ENCODE measurements at regions not wholly inside any gene's neighbourhood (a gene's known extent, or its start where the extent isn't known, plus 50 kb on each side); places are given as distances from the start of the nearest gene placed in this dataset.

DNA sequence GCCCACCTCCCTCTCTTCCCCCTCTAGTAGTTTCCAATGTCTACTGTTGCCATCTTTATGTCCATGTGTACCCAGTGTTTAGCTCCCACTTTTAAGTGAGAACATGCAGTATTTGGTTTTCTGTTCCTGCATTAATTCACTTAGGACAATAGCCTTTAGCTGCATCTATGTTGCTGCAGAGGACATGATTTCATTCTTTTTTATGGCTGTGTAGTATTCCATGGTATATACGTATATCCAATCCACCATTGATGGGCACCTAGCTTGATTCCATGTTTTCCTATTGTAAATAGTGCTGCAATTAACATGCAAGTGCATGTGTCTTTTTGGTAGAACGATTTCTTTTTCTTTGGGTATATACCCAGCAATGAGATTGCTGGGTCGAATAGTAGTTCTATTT, 170.4 kb downstream of the NOC3L start:
- DNase-seq (ENCODE audit: low read depth in 2 of 2), result no peak

DNA sequence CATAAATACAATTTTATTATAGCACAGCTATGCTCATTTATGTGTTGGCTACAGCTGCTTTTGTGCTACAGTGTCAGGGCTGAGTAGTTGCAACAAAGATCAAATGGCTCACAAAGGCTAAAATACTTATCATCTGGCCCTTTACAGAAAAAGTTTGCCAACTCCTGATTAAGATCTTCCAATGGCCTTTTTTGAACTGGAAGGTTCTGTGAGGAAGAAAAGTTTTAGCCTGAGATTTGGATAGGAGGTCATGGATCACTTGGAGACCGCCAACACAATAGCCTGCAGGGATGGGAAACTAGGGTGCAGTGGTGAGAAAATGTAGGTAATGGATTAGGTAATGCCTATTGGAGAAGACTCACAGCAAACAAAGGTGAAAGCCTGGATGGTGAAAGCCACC, 169.8 kb downstream of the NOC3L start:
- no peak for DNase-seq (ENCODE audit: low read depth in 2 of 2)

- no peak for DNase-seq (ENCODE audit: low read depth in 2 of 2)
These were observed 169.2 kb downstream of the NOC3L start for GRCh38 chr10:94193466-94193924.

DNA sequence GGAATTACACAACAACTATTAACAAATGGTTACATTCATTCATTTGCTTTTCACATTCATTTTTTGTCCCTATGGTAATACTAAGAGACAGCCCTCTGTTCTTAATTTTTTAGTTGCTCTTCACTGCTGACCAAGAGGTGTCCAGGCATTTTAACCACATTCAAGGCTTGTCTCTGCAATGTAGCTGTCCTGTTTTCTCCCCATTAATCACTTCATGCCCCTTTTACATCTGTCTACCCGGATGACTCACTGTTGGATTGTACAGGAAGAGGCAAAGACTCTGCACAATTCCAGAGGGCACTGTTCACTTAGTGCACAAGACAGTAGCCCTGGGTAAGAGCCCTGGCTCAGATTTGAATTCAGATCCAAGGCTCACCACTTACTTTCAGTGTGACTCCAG, 168.5 kb downstream of the NOC3L start:
- DNase-seq (ENCODE audit: low read depth in 2 of 2), result no peak

- no peak for DNase-seq (ENCODE audit: low read depth in 2 of 2)
These were observed 165.5 kb downstream of the NOC3L start for GRCh38 chr10:94197241-94197640.

GRCh38 chr10:94198324-94198723, 164.4 kb downstream of the NOC3L start:
- no peak for DNase-seq (ENCODE audit: low read depth in 2 of 2)

DNA sequence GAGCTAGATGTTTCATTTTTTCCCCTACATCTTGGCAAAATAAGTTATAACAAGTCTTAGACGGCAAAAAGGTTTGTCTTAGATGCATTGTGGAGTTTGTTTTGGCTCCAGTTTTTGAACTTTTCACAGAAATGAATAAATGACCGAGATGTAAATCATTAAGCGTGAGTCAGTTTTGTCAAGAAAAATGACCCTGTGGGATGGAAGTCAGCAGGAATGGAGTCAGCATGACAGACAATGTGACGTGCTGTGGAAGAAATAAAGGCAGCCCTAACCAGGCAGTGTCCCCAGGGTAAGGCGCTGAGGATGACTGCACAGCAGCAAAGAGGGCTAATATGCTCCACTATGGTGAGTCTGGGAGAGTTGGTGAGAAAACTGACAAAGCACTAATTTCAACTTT, 163.2 kb downstream of the NOC3L start:
- DNase-seq (ENCODE audit: low read depth in 2 of 2), result no peak

DNA sequence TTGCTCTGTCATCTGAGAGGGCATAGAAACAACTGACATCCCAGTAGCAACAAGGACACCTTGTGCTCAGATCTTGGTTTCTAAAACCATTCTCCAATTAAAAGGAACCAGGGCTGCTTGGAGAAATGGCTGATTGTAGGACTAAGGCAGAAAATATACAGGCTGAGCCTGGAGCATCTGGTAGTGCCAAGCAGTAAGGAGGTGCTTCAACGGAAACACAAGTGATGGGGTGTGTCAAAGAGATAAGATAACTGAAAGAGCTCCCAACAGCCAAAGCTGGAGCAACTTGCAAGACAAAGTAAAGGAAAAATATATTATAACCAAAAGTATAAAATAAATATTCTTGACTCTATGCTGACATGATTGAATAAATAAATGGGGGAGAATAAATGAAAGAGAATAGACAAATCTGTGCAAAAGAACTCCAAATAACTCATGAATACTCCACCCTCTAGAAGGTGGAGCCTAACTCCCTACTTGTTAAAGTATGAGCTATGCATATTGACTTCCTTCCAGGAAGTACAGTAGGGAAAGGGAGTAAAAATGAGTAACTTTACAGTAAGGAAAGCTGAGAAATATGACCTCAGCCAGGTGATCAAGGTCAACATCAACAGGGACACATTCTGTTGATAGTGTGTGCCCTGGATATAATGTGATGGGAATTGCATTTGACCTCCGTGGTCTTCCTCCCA, 162.4 kb downstream of the NOC3L start:
- no peak for DNase-seq (ENCODE audit: low read depth in 2 of 2)

GRCh38 chr10:94205396-94205831, 157.3 kb downstream of the NOC3L start:
- no peak for DNase-seq (ENCODE audit: low read depth in 2 of 2)

GRCh38 chr10:94206176-94206575, 156.6 kb downstream of the NOC3L start:
- no peak for DNase-seq (ENCODE audit: low read depth in 2 of 2)

GRCh38 chr10:94208315-94208714, 154.4 kb downstream of the NOC3L start:
- DNase-seq (ENCODE audit: low read depth in 2 of 2), result no peak

GRCh38 chr10:94210440-94211168, 152.1 kb downstream of the NOC3L start:
- DNase-seq (ENCODE audit: low read depth in 2 of 2), result no peak

DNA sequence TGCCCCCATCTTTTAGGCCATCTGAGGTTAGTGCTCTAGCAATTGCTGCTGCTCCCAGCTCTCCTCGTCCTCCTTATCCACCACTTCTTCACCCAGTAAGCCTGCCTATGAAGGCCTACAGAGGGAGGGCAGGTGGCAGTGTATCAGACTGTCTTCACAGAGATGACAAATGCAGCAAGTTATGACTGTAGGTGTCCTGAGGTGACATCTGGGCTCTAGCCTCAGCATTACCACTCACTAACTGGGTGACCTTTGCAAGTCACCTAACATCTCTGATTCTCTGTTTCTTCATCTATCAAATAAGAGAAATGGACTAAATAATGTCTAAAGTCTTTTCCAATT, 151.6 kb downstream of the NOC3L start:
- no peak for DNase-seq (ENCODE audit: low read depth in 2 of 2)

GRCh38 chr10:94213001-94213530, 149.7 kb downstream of the NOC3L start:
- DNase-seq (ENCODE audit: low read depth in 2 of 2), result no peak

GRCh38 chr10:94213980-94214379, 148.8 kb downstream of the NOC3L start:
- DNase-seq (ENCODE audit: low read depth in 2 of 2), result no peak

GRCh38 chr10:94214481-94214893, 148.3 kb downstream of the NOC3L start:
- no peak for DNase-seq (ENCODE audit: low read depth in 2 of 2)

DNA sequence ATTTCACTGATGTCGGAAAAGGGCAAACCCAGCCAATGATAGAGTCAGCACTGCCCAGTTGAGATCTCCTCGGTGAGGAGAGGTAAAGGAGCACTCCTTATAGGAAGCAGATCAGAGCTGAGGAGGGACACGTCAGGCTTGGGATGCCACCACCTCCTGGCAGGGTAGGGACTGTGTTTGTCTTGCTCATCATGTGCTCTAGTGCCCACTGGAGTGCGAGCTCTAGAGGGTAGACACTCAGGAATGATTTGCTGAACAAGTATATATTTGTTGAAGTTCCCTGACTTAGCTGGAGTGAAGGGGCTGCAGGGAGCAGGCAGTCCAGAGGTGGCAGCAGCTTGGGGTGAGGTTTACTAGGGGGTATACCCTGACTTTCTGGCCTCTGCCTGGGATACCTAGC, 146.5 kb downstream of the NOC3L start:
- no peak for DNase-seq (ENCODE audit: low read depth in 2 of 2)

GRCh38 chr10:94217411-94217810, 145.3 kb downstream of the NOC3L start:
- DNase-seq (ENCODE audit: low read depth in 2 of 2), result no peak

GRCh38 chr10:94218493-94219183, 144.1 kb downstream of the NOC3L start:
- no peak for DNase-seq (ENCODE audit: low read depth in 2 of 2)

GRCh38 chr10:94219829-94220228, 142.9 kb downstream of the NOC3L start:
- DNase-seq (ENCODE audit: low read depth in 2 of 2), result no peak

DNA sequence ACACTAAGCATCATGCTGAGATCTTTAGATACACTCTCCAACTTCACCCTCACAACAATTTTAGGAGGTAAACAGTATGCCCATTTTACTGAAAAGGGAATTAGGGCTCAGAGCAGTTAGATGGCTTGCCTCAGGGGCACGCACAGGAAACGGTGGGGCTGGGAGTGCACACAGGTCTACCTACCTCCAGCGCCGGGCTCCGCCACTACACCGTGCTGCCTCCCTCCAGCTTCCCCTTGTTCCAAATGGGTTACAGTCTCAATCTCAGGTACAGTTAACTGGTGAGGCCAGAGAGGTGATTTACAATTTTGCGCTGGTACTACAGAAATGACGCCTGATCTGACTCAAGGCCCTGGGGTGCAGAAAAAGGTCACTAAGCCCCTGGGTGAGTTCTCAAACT, 142.0 kb downstream of the NOC3L start:
- no peak for DNase-seq (ENCODE audit: low read depth in 2 of 2)

DNA sequence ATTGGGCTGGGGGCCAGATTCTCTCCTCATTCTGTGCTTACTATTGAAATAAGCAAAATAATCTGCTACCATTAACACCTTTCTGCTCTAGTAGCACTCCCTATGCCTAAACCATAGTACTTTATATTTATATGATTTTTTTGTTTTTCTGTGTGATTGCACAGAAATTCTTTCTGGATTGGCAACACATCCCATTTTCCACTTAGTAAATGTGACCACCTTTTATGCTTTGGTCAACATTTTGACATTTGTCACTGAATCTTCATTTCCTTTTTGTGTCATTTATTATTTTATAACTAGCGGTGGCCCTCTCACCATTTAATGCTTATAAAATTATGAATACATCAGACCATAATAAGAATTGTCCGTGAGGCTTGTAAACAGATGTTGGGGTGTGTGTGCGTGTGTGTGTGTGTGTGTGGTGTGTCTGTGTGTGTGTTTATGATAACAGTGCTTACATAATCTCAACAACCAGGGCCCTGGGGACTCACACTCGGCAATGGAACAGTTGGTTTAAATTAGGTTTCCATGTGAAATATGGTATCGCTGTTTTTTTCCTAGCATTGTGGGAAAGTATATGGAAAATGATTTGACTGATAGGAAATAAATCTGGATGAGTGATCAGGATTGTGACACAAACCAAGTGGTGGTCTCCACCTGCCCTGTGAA, 138.9 kb downstream of the NOC3L start:
- no peak for DNase-seq (ENCODE audit: low read depth in 2 of 2)

All from stimulated activated CD4-positive, alpha-beta T cell treated with anti-CD3 and anti-CD28 coated beads, Interleukin-12 subunit alpha, Interleukin-12 subunit beta, amount 100 ng/mL, for 24 hours (primary cell).